ENCODE measurements at regions not wholly inside any gene's neighbourhood (a gene's known extent, or its start where the extent isn't known, plus 50 kb on each side); places are given as distances from the start of the nearest gene placed in this dataset.

GRCh38 chr12:67559751-67560150 lies 88.8 kb upstream of the DYRK2 start:
- Histone ChIP-seq H3K9ac (ENCODE audit: low read length) (no peak overlapping the region), H3K36me3 (ENCODE audit: insufficient read depth, low read length) (no peaks in the 10 kb centered on the region), H3K9me2 (ENCODE audit: low read depth, low read length) (no peaks in the 10 kb centered on the region), H3K4me1 (ENCODE audit: insufficient read depth, low read length, severe bottlenecking) (peaks cover 12% of the 10 kb centered on the region), H3K27me3 (ENCODE audit: insufficient read depth, low read length) (no peaks in the 10 kb centered on the region), H3K4me3 (ENCODE audit: low read depth, low read length, poor library complexity, severe bottlenecking) (no peak overlapping the region), H3K9me3 (ENCODE audit: low read length) (peaks cover 2% of the 10 kb centered on the region; the same call in 1 of the 2 replicates), H4K20me1 (ENCODE audit: insufficient read depth, low read length) (no peaks in the 10 kb centered on the region), H3F3A (ENCODE audit: insufficient read depth, low read length) (no peaks in the 10 kb centered on the region), H3K27ac (ENCODE audit: low read depth, low read length, poor library complexity, severe bottlenecking) (no peak overlapping the region), H3K79me2 (ENCODE audit: insufficient read depth, low read length) (no peaks in the 10 kb centered on the region), H2AFZ (ENCODE audit: low read length) (no peak overlapping the region), H3K4me2 (ENCODE audit: low read length) (no peak overlapping the region)
- TF ChIP-seq CTCF (IDR thresholded peaks at IDR 0.05; ENCODE audit: low read length) (no peak), EZH2 (IDR thresholded peaks at IDR 0.05; ENCODE audit: borderline replicate concordance, low read length) (no peak)

GRCh38 chr12:67562513-67563287 lies 85.8 kb upstream of the DYRK2 start:
- H4K20me1 ChIP-seq (ENCODE audit: insufficient read depth, low read length), result no peaks in the 10 kb centered on the region
- H3K9me3 ChIP-seq (ENCODE audit: low read length), result peaks cover 2% of the 10 kb centered on the region; the same call in 1 of the 2 replicates
- no peak for TF ChIP-seq CTCF (IDR thresholded peaks at IDR 0.05; ENCODE audit: low read length)
- no peak for TF ChIP-seq EZH2 (IDR thresholded peaks at IDR 0.05; ENCODE audit: borderline replicate concordance, low read length)
- H3K79me2 ChIP-seq (ENCODE audit: insufficient read depth, low read length), result no peaks in the 10 kb centered on the region
- no peak overlapping the region for H2AFZ ChIP-seq (ENCODE audit: low read length)
- H3K9me2 ChIP-seq (ENCODE audit: low read depth, low read length), result no peaks in the 10 kb centered on the region
- no peak overlapping the region for H3K4me2 ChIP-seq (ENCODE audit: low read length)
- H3K4me3 ChIP-seq (ENCODE audit: low read depth, low read length, poor library complexity, severe bottlenecking), result no peak overlapping the region
- no peaks in the 10 kb centered on the region for H3K36me3 ChIP-seq (ENCODE audit: insufficient read depth, low read length)
- no peaks in the 10 kb centered on the region for H3K27me3 ChIP-seq (ENCODE audit: insufficient read depth, low read length)
- no peaks in the 10 kb centered on the region for H3K4me1 ChIP-seq (ENCODE audit: insufficient read depth, low read length, severe bottlenecking)
- no peak overlapping the region for H3K27ac ChIP-seq (ENCODE audit: low read depth, low read length, poor library complexity, severe bottlenecking)
- no peak overlapping the region for H3K9ac ChIP-seq (ENCODE audit: low read length)
- H3F3A ChIP-seq (ENCODE audit: insufficient read depth, low read length), result no peaks in the 10 kb centered on the region

DNA sequence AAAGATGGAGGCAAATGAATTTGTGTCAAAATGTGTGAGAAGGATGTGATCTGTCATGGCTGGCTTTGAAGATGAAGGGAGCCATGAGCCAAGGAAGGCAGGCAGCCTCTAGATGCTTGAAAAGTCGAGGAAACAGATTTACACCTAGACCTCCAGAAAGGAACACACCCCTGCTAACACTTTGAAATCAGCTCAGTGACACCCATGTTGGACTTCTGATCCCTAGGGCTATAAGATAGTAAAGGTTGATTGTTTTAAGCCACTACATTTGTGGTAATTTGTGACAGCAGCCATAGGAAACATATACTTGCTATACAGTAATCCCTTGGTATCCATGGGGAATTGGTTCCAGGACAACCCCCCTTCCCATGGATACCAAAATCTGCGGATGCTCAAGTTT lies 80.5 kb upstream of the DYRK2 start:
- Histone ChIP-seq H3K9ac (ENCODE audit: low read length) (no peak overlapping the region), H3K27me3 (ENCODE audit: insufficient read depth, low read length) (no peaks in the 10 kb centered on the region), H4K20me1 (ENCODE audit: insufficient read depth, low read length) (no peaks in the 10 kb centered on the region), H3K9me2 (ENCODE audit: low read depth, low read length) (no peaks in the 10 kb centered on the region), H3K4me2 (ENCODE audit: low read length) (no peak overlapping the region), H3F3A (ENCODE audit: insufficient read depth, low read length) (no peaks in the 10 kb centered on the region), H3K27ac (ENCODE audit: low read depth, low read length, poor library complexity, severe bottlenecking) (no peak overlapping the region), H3K36me3 (ENCODE audit: insufficient read depth, low read length) (no peaks in the 10 kb centered on the region), H2AFZ (ENCODE audit: low read length) (no peak overlapping the region), H3K4me3 (ENCODE audit: low read depth, low read length, poor library complexity, severe bottlenecking) (no peak overlapping the region), H3K9me3 (ENCODE audit: low read length) (no peaks in the 10 kb centered on the region), H3K4me1 (ENCODE audit: insufficient read depth, low read length, severe bottlenecking) (no peaks in the 10 kb centered on the region), H3K79me2 (ENCODE audit: insufficient read depth, low read length) (no peaks in the 10 kb centered on the region)
- TF ChIP-seq EZH2 (IDR thresholded peaks at IDR 0.05; ENCODE audit: borderline replicate concordance, low read length) (no peak), CTCF (IDR thresholded peaks at IDR 0.05; ENCODE audit: low read length) (no peak)
